ENCODE measurements at regions not wholly inside any gene's neighbourhood (a gene's known extent, or its start where the extent isn't known, plus 50 kb on each side); places are given as distances from the start of the nearest gene placed in this dataset.

DNA sequence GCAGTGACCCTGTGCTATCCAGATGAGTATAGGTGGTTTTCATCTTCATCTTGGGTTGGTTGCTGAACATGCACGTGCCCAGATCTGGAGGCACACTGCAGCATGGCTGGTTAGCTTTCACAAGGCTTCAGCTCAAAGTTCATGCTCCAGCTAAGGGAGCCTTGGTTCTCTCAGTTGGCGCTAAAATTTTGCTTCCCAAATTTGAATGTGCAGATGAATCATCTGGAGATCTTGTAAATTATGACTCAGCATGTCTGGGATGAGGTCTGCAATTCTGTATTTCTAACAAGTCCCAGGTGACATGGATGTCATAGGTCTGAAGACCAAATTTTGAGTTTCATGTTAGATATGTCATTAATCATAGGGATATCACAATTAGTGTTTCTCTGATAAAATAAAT lies 230.8 kb downstream of the FOXA2 start:
- no peaks in the 10 kb centered on the region for H3K9me3 Mint-ChIP-seq
- no peaks in the 10 kb centered on the region for H3K27me3 Mint-ChIP-seq
- no peak for DNase-seq
- no peaks in the 10 kb centered on the region for H3K4me1 Mint-ChIP-seq
- no peaks in the 10 kb centered on the region for H3K36me3 Mint-ChIP-seq
- POLR2A ChIA-PET, result no interaction called here
- no peak overlapping the region for H3K4me3 Mint-ChIP-seq
- no peak for ATAC-seq (ENCODE audit: low read depth)
- no peak overlapping the region for H3K27ac Mint-ChIP-seq

DNA sequence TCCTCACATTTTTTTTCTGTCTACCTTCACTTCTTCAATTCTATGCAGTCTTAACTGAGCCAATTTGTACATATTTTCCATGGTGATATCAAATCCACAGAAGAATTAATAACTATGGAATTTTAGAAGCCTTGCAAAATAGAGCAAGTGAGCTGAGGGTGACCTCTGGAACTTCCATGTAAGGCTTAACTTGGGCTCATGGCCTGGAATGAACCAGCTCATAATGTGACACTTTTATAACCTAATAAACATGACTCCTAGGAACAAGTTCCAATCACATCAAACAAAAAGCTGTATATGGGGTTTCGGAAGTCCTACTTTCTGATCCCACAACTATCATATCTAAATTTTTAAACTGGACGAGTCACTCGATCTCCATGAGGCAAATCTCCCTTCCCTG lies 232.4 kb downstream of the FOXA2 start:
- ATAC-seq (ENCODE audit: low read depth) (no peak), DNase-seq (no peak)
- POLR2A ChIA-PET, result no interaction called here
- Mint-ChIP-seq H3K9me3 (no peaks in the 10 kb centered on the region), H3K36me3 (no peaks in the 10 kb centered on the region), H3K4me1 (no peaks in the 10 kb centered on the region), H3K27me3 (no peaks in the 10 kb centered on the region), H3K4me3 (no peak overlapping the region), H3K27ac (no peak overlapping the region)

- ATAC-seq (ENCODE audit: low read depth), result no peak
- H3K4me1 Mint-ChIP-seq, result peaks cover 2% of the 10 kb centered on the region
- no peak for DNase-seq
- no peaks in the 10 kb centered on the region for H3K9me3 Mint-ChIP-seq
- POLR2A ChIA-PET, result no interaction called here
- no peak overlapping the region for H3K4me3 Mint-ChIP-seq
- no peaks in the 10 kb centered on the region for H3K36me3 Mint-ChIP-seq
- no peak overlapping the region for H3K27ac Mint-ChIP-seq
- H3K27me3 Mint-ChIP-seq, result no peaks in the 10 kb centered on the region
These were observed 233.7 kb downstream of the FOXA2 start for GRCh38 chr20:22350624-22351023.

GRCh38 chr20:22348010-22348409 lies 236.4 kb downstream of the FOXA2 start:
- DNase-seq (no peak), ATAC-seq (ENCODE audit: low read depth) (no peak)
- H3K36me3 Mint-ChIP-seq, result no peaks in the 10 kb centered on the region
- no peak overlapping the region for H3K27ac Mint-ChIP-seq
- POLR2A ChIA-PET, result no interaction called here
- no peak overlapping the region for H3K4me3 Mint-ChIP-seq
- H3K4me1 Mint-ChIP-seq, result peaks cover 2% of the 10 kb centered on the region
- H3K9me3 Mint-ChIP-seq, result no peaks in the 10 kb centered on the region
- H3K27me3 Mint-ChIP-seq, result no peaks in the 10 kb centered on the region

DNA sequence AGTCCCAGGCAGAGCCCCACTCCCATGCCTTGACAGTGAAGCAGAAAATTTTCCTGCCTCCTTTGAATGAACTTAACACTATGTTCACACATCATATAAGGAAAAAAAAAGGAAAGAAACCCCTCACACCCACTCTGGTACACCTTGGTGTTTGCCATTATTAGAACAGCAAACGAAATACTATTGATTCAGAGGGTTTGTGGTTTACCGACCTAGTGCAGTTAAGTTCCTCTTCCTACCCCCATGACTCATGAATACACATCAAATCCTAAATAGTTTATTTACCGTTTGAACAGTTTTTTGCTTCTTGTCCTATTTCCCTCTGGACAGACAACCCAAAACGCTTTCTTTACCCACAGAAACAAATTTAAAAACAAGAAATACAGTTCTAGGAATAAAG lies 237.7 kb downstream of the FOXA2 start:
- POLR2A ChIA-PET, result no interaction called here
- DNase-seq (no peak), ATAC-seq (ENCODE audit: low read depth) (no peak)
- Mint-ChIP-seq H3K27ac (no peak overlapping the region), H3K4me1 (peaks cover 2% of the 10 kb centered on the region), H3K9me3 (no peaks in the 10 kb centered on the region), H3K36me3 (no peaks in the 10 kb centered on the region), H3K4me3 (no peak overlapping the region), H3K27me3 (no peaks in the 10 kb centered on the region)

- DNase-seq (no peak), ATAC-seq (ENCODE audit: low read depth) (no peak)
- no peaks in the 10 kb centered on the region for H3K36me3 Mint-ChIP-seq
- POLR2A ChIA-PET, result no interaction called here
- no peak overlapping the region for H3K27ac Mint-ChIP-seq
- H3K27me3 Mint-ChIP-seq, result peaks cover 6% of the 10 kb centered on the region
- no peaks in the 10 kb centered on the region for H3K9me3 Mint-ChIP-seq
- H3K4me3 Mint-ChIP-seq, result no peak overlapping the region
- peaks cover 2% of the 10 kb centered on the region for H3K4me1 Mint-ChIP-seq
These were observed 240.8 kb downstream of the FOXA2 start for GRCh38 chr20:22343612-22344011.

DNA sequence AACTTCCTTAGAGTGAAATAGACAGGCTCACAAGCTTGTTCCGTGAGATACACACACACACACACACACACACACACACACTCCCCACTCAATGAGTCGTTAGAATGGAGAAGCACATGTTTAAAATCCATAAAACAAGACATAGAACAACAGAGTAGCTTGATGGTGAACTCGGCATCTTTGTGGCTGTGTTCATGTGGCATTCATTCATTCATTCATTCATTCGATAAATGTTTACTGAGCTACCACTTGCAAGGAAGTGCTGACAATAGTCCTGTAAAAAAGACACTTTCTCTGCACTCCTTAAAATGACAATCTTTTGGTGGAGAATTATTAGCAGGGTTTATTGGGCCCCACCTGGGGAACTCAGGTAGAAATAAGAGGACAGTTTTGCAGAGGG lies 242.0 kb downstream of the FOXA2 start:
- Mint-ChIP-seq H3K4me3 (no peak overlapping the region), H3K4me1 (peaks cover 2% of the 10 kb centered on the region), H3K27me3 (peaks cover 10% of the 10 kb centered on the region), H3K27ac (no peak overlapping the region), H3K36me3 (no peaks in the 10 kb centered on the region), H3K9me3 (no peaks in the 10 kb centered on the region)
- POLR2A ChIA-PET, result interaction anchor here (0.6 kb wide), 1 partner anchor 339 kb away, joined by 3 read pairs; no protein-coding TSS in a partner anchor
- DNase-seq (no peak), ATAC-seq (ENCODE audit: low read depth) (no peak)

DNA sequence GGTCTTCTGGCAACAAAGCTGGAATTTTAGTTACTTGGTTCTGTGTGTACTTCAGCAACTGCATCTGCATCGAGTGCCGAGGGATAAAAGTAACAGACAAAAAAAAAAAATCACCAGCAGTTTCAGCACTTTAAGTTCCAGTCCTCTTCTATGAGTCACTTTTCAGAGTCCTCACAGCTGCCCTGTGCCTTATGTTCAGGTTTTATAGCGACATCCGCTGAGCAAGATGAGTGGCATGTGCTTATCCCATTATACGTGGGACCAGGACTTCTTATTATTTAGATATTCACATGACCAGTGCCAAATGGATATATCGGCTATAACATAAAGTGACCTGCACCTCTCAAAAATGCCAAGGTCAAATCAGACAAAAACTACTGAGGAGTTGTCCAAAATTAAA lies 242.9 kb downstream of the FOXA2 start:
- H3K4me1 Mint-ChIP-seq, result peaks cover under 1% of the 10 kb centered on the region
- no peaks in the 10 kb centered on the region for H3K36me3 Mint-ChIP-seq
- POLR2A ChIA-PET, result no interaction called here
- no peak overlapping the region for H3K4me3 Mint-ChIP-seq
- ATAC-seq (ENCODE audit: low read depth) (no peak), DNase-seq (no peak)
- H3K27ac Mint-ChIP-seq, result no peak overlapping the region
- H3K9me3 Mint-ChIP-seq, result no peaks in the 10 kb centered on the region
- H3K27me3 Mint-ChIP-seq, result peaks cover 15% of the 10 kb centered on the region

DNA sequence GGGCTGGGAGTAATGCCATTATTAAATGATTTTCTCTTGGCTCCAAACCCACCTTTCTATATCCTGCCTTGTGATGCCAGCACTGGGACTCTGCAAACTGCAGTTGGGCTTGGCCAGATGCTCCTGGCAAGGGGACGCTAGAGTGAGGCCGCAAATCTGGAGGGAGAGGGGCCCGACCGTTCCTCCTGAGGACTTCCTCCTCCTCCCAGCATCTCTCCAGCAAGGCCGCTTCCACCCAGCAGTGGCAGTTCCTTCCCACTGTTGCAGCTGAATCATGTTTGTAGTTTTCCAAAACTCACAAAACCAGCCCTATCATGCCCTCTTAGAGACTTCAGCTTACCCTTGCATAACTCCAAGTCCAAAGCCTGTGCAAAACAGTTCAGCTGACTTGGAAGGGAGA lies 244.4 kb downstream of the FOXA2 start:
- no peak overlapping the region for H3K4me3 Mint-ChIP-seq
- peaks cover 15% of the 10 kb centered on the region for H3K27me3 Mint-ChIP-seq
- H3K27ac Mint-ChIP-seq, result no peak overlapping the region
- H3K36me3 Mint-ChIP-seq, result no peaks in the 10 kb centered on the region
- DNase-seq (no peak), ATAC-seq (ENCODE audit: low read depth) (no peak)
- H3K9me3 Mint-ChIP-seq, result no peaks in the 10 kb centered on the region
- POLR2A ChIA-PET, result no interaction called here
- no peaks in the 10 kb centered on the region for H3K4me1 Mint-ChIP-seq

- H3K4me1 Mint-ChIP-seq, result no peaks in the 10 kb centered on the region
- ATAC-seq (ENCODE audit: low read depth) (no peak), DNase-seq (no peak)
- POLR2A ChIA-PET, result no interaction called here
- no peaks in the 10 kb centered on the region for H3K36me3 Mint-ChIP-seq
- H3K27ac Mint-ChIP-seq, result no peak overlapping the region
- H3K4me3 Mint-ChIP-seq, result no peak overlapping the region
- H3K27me3 Mint-ChIP-seq, result peaks cover 15% of the 10 kb centered on the region
- H3K9me3 Mint-ChIP-seq, result no peaks in the 10 kb centered on the region
These were observed 245.1 kb downstream of the FOXA2 start for GRCh38 chr20:22339091-22339881.

DNA sequence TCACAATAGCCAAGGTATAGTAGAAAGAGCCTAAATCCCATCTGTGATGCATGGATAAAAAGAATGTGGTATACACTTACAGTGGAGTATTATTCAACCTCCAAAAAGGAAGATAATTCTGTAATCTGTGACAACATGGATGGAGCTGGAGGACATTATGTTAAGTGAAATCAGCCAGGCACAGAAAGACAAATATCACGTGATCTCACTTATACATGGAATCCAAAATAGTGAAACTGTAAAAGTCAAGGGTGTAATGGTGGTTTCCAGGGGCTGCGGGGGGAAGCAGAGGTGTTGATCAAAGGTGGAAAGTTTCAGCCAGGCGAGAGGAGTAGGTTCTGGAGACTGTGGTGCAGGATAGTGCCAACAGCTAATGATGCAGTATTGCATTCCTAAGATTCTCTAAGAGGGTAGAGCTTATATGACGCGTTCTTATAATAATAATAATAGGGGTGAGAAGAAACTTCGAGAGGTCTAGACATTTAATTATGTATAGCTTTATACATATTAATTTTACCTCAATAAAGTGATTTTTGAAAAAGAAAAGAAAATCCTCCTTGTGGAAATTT lies 246.1 kb downstream of the FOXA2 start:
- no peaks in the 10 kb centered on the region for H3K9me3 Mint-ChIP-seq
- no peak overlapping the region for H3K27ac Mint-ChIP-seq
- H3K27me3 Mint-ChIP-seq, result peaks cover 15% of the 10 kb centered on the region
- no peak for ATAC-seq (ENCODE audit: low read depth)
- no peaks in the 10 kb centered on the region for H3K36me3 Mint-ChIP-seq
- DNase-seq, result no peak
- H3K4me3 Mint-ChIP-seq, result no peak overlapping the region
- no peaks in the 10 kb centered on the region for H3K4me1 Mint-ChIP-seq
- POLR2A ChIA-PET, result no interaction called here

DNA sequence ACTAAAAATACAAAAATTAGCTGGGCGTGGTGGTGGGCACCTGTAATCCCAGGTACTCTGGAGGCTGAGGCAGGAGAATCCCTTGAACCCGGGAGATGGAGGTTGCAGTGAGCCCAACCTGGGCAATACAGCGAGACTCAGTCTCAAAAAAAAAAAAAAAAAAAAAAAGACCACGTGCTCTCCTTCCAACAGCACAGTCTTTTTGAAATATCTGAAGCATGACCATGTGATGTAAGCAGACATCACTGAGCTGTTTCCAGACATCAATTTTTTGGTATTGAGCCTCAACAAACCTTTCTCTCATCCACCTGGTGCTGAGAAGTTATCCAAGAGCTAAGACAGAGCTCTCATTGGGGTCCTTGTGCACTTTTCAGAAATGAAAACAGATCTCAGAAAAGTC lies 249.2 kb downstream of the FOXA2 start:
- H3K27me3 Mint-ChIP-seq, result peaks cover 15% of the 10 kb centered on the region
- H3K4me1 Mint-ChIP-seq, result no peaks in the 10 kb centered on the region
- DNase-seq (no peak), ATAC-seq (ENCODE audit: low read depth) (no peak)
- no peak overlapping the region for H3K4me3 Mint-ChIP-seq
- H3K9me3 Mint-ChIP-seq, result no peaks in the 10 kb centered on the region
- POLR2A ChIA-PET, result no interaction called here
- no peak overlapping the region for H3K27ac Mint-ChIP-seq
- H3K36me3 Mint-ChIP-seq, result no peaks in the 10 kb centered on the region

DNA sequence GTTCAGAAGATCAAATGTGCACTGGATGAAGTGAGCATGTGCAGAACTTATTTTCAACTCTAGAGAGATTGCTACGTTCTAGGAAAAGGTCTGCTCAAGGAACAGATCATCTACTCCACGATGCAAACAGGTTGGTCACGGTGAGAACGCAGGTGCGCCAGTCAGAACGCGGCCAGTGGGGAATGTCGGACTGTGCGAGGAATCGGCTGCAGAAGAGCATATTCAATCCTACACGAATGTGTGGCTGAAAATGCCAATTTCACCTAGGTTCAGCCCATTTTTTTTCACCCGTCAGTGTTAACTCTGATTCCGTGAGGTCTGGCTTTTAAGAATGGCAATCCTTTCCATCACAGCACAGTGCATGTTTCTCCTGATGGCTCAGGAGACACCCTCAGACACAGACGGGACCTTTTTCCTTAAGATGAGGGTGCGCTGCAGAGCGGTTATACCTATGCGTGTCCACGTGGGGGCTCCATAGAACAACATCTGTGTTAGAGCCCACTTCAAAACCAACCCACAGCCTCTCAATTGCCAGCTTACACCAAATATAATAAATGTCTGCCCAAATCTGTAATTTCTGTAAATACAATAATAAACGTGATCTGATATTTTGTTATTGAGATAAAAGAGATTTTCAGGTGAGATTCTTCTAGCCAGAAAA lies 250.4 kb downstream of the FOXA2 start:
- Mint-ChIP-seq H3K36me3 (no peaks in the 10 kb centered on the region), H3K4me3 (no peak overlapping the region), H3K4me1 (no peaks in the 10 kb centered on the region), H3K27me3 (peaks cover 9% of the 10 kb centered on the region), H3K9me3 (no peaks in the 10 kb centered on the region), H3K27ac (no peak overlapping the region)
- DNase-seq (peak; percentile 37), ATAC-seq (ENCODE audit: low read depth) (no peak)
- POLR2A ChIA-PET, result no interaction called here

- H3K4me3 Mint-ChIP-seq, result no peak overlapping the region
- POLR2A ChIA-PET, result no interaction called here
- no peaks in the 10 kb centered on the region for H3K27me3 Mint-ChIP-seq
- DNase-seq (no peak), ATAC-seq (ENCODE audit: low read depth) (no peak)
- H3K4me1 Mint-ChIP-seq, result no peaks in the 10 kb centered on the region
- no peaks in the 10 kb centered on the region for H3K9me3 Mint-ChIP-seq
- no peaks in the 10 kb centered on the region for H3K36me3 Mint-ChIP-seq
- H3K27ac Mint-ChIP-seq, result no peak overlapping the region
These were observed 259.9 kb downstream of the FOXA2 start for GRCh38 chr20:22324505-22324904.

Data from activated naive CD8-positive, alpha-beta T cell treated with anti-CD3 and anti-CD28 coated beads, Interleukin-2, amount 10 ng/mL, durations not matched to agents 7 days and 5 days (primary cell).